ENCODE measurements at regions not wholly inside any gene's neighbourhood (a gene's known extent, or its start where the extent isn't known, plus 50 kb on each side); places are given as distances from the start of the nearest gene placed in this dataset.

GRCh38 chr1:232561381-232561780 is 68.6 kb downstream of the SIPA1L2 start:
- Mint-ChIP-seq H3K4me3 (ENCODE audit: unreplicated experiment) (no peak overlapping the region), H3K27ac (ENCODE audit: low read depth, unreplicated experiment) (no peak overlapping the region), H3K4me1 (ENCODE audit: insufficient read depth, unreplicated experiment) (peaks cover 15% of the 10 kb centered on the region), H3K36me3 (ENCODE audit: insufficient read depth, unreplicated experiment) (peaks cover 24% of the 10 kb centered on the region), H3K9me3 (ENCODE audit: unreplicated experiment) (no peaks in the 10 kb centered on the region), H3K27me3 (ENCODE audit: insufficient read depth, unreplicated experiment) (no peaks in the 10 kb centered on the region)
- POLR2A ChIA-PET: interaction anchor here (0.7 to 2.9 kb wide), 5 partner anchors 12 to 108 kb away, joined by 3 to 10 read pairs (median 4); no protein-coding TSS in a partner anchor
- no TSS peak for BruUV-seq (replicated peaks)
- DNase-seq (ENCODE audit: unreplicated experiment): no peak
- intact Hi-C loops (cut with micrococcal nuclease): no loop called here
- CTCF ChIA-PET: interaction anchor here (0.7 kb wide), 1 partner anchor 25 kb away, joined by 3 read pairs; no protein-coding TSS in a partner anchor
- TF ChIP-seq, protein P1, sequence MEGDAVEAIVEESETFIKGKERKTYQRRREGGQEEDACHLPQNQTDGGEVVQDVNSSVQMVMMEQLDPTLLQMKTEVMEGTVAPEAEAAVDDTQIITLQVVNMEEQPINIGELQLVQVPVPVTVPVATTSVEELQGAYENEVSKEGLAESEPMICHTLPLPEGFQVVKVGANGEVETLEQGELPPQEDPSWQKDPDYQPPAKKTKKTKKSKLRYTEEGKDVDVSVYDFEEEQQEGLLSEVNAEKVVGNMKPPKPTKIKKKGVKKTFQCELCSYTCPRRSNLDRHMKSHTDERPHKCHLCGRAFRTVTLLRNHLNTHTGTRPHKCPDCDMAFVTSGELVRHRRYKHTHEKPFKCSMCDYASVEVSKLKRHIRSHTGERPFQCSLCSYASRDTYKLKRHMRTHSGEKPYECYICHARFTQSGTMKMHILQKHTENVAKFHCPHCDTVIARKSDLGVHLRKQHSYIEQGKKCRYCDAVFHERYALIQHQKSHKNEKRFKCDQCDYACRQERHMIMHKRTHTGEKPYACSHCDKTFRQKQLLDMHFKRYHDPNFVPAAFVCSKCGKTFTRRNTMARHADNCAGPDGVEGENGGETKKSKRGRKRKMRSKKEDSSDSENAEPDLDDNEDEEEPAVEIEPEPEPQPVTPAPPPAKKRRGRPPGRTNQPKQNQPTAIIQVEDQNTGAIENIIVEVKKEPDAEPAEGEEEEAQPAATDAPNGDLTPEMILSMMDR (IDR thresholded peaks at IDR 0.05; ENCODE audit: unreplicated experiment): no peak

DNA sequence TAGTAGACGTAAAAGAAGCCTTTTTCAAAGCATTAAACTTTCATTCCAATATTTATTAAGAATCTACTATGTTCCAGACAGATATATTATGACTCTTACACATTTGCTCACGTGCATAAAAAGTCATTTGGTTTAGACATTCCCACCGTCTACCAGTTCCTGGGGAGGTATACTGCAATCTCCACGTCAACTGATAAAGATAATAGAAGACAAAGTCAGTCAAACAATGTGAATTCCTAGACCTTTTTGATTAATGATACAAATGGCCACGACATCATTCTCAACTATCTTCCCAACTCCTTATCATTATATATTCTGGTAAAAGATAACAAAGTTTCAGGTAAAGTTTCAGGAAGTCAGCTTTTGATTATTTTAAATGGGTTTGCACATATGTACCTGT is 69.0 kb downstream of the SIPA1L2 start:
- no TSS peak for BruUV-seq (replicated peaks)
- intact Hi-C loops (cut with micrococcal nuclease): no loop called here
- Mint-ChIP-seq H3K9me3 (ENCODE audit: unreplicated experiment) (no peaks in the 10 kb centered on the region), H3K4me3 (ENCODE audit: unreplicated experiment) (no peak overlapping the region), H3K27me3 (ENCODE audit: insufficient read depth, unreplicated experiment) (no peaks in the 10 kb centered on the region), H3K27ac (ENCODE audit: low read depth, unreplicated experiment) (no peak overlapping the region), H3K36me3 (ENCODE audit: insufficient read depth, unreplicated experiment) (peaks cover 24% of the 10 kb centered on the region), H3K4me1 (ENCODE audit: insufficient read depth, unreplicated experiment) (peaks cover 15% of the 10 kb centered on the region)
- POLR2A ChIA-PET: interaction anchor here (0.6 to 2.9 kb wide), 6 partner anchors 12 to 762 kb away, joined by 3 to 10 read pairs (median 4); no protein-coding TSS in a partner anchor
- TF ChIP-seq, protein P1 (IDR thresholded peaks at IDR 0.05; ENCODE audit: unreplicated experiment): no peak
- CTCF ChIA-PET: no interaction called here
- DNase-seq (ENCODE audit: unreplicated experiment): no peak

DNA sequence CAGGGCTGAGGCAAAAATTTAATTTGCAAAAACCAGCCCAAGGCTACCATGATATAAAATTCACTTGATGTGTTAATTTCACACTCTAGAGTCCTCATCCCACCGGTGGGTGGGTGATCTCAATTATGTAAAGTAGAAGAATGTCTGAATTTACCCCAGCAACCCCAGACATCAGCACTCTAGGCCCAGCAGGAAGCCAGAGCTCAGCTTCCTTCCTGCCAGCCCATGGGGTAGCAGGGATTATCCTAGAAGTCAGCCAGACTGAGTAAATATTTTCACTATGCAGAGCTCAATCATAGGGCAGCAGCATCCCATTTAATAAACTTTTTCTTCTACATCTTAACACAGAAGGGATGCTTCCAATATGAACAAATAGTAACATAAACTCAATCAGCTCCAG is 71.0 kb downstream of the SIPA1L2 start:
- no peak overlapping the region for H3K4me3 Mint-ChIP-seq (ENCODE audit: unreplicated experiment)
- BruUV-seq (replicated peaks): no TSS peak
- CTCF ChIA-PET: interaction anchor here (0.9 to 1.0 kb wide), 2 partner anchors 9 to 24 kb away, joined by 3 read pairs; no protein-coding TSS in a partner anchor

DNA sequence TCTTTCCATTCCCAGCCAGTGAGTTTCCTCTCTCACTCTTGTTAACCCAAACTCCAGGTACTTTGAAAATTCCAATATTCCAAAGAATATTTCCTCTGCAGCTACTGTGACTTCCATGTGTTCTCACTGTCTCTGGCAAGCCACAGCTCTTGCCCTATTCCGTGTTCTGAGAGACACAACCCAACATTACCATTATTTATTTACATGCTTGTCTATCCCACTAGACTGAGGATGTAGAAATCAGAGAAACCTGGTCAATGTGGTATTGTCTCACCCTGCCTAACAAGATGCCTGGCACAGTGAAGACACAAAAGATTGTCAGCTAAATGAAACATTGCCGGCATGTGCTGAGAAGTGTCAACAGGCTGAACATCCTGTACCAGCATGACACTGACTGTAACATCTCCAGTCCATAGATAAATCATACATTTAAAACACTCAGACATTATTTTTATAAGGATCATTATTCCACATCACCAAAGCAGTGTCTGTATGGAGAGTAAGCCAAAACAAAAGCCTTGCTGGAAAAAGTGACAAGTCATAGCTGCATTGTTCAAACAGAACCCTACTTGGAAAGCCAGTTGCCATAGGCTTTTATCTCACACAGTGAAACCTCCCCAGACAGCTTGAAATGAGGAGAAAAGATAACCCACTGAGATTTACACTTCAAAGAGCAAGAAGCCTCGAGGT is 72.3 kb downstream of the SIPA1L2 start:
- Mint-ChIP-seq H3K27me3 (ENCODE audit: insufficient read depth, unreplicated experiment) (no peaks in the 10 kb centered on the region), H3K27ac (ENCODE audit: low read depth, unreplicated experiment) (no peak overlapping the region), H3K36me3 (ENCODE audit: insufficient read depth, unreplicated experiment) (peaks cover 8% of the 10 kb centered on the region), H3K4me1 (ENCODE audit: insufficient read depth, unreplicated experiment) (peaks cover 26% of the 10 kb centered on the region), H3K4me3 (ENCODE audit: unreplicated experiment) (no peak overlapping the region), H3K9me3 (ENCODE audit: unreplicated experiment) (no peaks in the 10 kb centered on the region)
- BruUV-seq (replicated peaks): no TSS peak
- intact Hi-C loops (cut with micrococcal nuclease): no loop called here
- ChIA-PET POLR2A (interaction anchor here (0.7 to 2.7 kb wide), 6 partner anchors 8 to 26 kb away, joined by 3 to 8 read pairs (median 3); no protein-coding TSS in a partner anchor), CTCF (interaction anchor here (0.9 to 3.2 kb wide), 3 partner anchors 19 to 690 kb away, joined by 3 to 17 read pairs (median 4); no protein-coding TSS in a partner anchor)
- TF ChIP-seq, protein P1 (IDR thresholded peaks at IDR 0.05; ENCODE audit: unreplicated experiment): no peak
- no peak for DNase-seq (ENCODE audit: unreplicated experiment)

More for the DNA sequence above, 71.0 kb downstream of the SIPA1L2 start:
- H3K9me3 Mint-ChIP-seq (ENCODE audit: unreplicated experiment): no peaks in the 10 kb centered on the region
- TF ChIP-seq, protein P1 (IDR thresholded peaks at IDR 0.05; ENCODE audit: unreplicated experiment): no peak
- no peak overlapping the region for H3K27ac Mint-ChIP-seq (ENCODE audit: low read depth, unreplicated experiment)
- intact Hi-C loops (cut with micrococcal nuclease): no loop called here
- POLR2A ChIA-PET: interaction anchor here (2.1 to 2.9 kb wide), 2 partner anchors 10 to 13 kb away, joined by 7 to 10 read pairs; no protein-coding TSS in a partner anchor
- H3K4me1 Mint-ChIP-seq (ENCODE audit: insufficient read depth, unreplicated experiment): peaks cover 15% of the 10 kb centered on the region
- H3K27me3 Mint-ChIP-seq (ENCODE audit: insufficient read depth, unreplicated experiment): no peaks in the 10 kb centered on the region
- peaks cover 14% of the 10 kb centered on the region for H3K36me3 Mint-ChIP-seq (ENCODE audit: insufficient read depth, unreplicated experiment)
- no peak for DNase-seq (ENCODE audit: unreplicated experiment)

Measured in MCF 10A (cell line).